NCI-H510A treated with DMSO at 0.1 percent for 48 hours (cell line): ENCODE measurements at regions not wholly inside any gene's neighbourhood (a gene's known extent, or its start where the extent isn't known, plus 50 kb on each side); places are given as distances from the start of the nearest gene placed in this dataset.

ENCODE experiments used
- DNase-seq: peaks from one replicate; lab custom pipeline; 2025; lab: John Stamatoyannopoulos, UW

- DNase-seq: no peak
These were observed 550.3 kb upstream of the LRRTM1 start for GRCh38 chr2:80854831-80855230.

- DNase-seq: no peak
These were observed 548.2 kb upstream of the LRRTM1 start for GRCh38 chr2:80852808-80853139.

- DNase-seq: no peak
These were observed 547.7 kb upstream of the LRRTM1 start for GRCh38 chr2:80852079-80852807.

- DNase-seq: no peak
These were observed 526.3 kb upstream of the LRRTM1 start for GRCh38 chr2:80830891-80831290.

GRCh38 chr2:80822999-80823398, 518.4 kb upstream of the LRRTM1 start:
- DNase-seq: no peak

GRCh38 chr2:80815259-80815658, 510.7 kb upstream of the LRRTM1 start:
- DNase-seq: no peak

- DNase-seq: no peak
These were observed 482.0 kb upstream of the LRRTM1 start for GRCh38 chr2:80786584-80786983.

- DNase-seq: no peak
These were observed 474.2 kb upstream of the LRRTM1 start for GRCh38 chr2:80778704-80779103.

- no peak for DNase-seq
These were observed 444.0 kb upstream of the LRRTM1 start for GRCh38 chr2:80748592-80748991.

GRCh38 chr2:80737047-80737446, 432.5 kb upstream of the LRRTM1 start:
- DNase-seq: no peak

GRCh38 chr2:80725001-80725400, 420.4 kb upstream of the LRRTM1 start:
- no peak for DNase-seq

GRCh38 chr2:80722803-80723202, 418.3 kb upstream of the LRRTM1 start:
- no peak for DNase-seq

- no peak for DNase-seq
These were observed 415.1 kb upstream of the LRRTM1 start for GRCh38 chr2:80719607-80720006.

GRCh38 chr2:80715433-80715832, 410.9 kb upstream of the LRRTM1 start:
- DNase-seq: no peak

GRCh38 chr2:80711915-80712314, 407.4 kb upstream of the LRRTM1 start:
- DNase-seq: no peak

GRCh38 chr2:80706951-80707350, 402.4 kb upstream of the LRRTM1 start:
- DNase-seq: no peak

GRCh38 chr2:80706541-80706940, 402.0 kb upstream of the LRRTM1 start:
- no peak for DNase-seq

GRCh38 chr2:80703532-80703931, 399.0 kb upstream of the LRRTM1 start:
- DNase-seq: no peak

- DNase-seq: no peak
These were observed 396.4 kb upstream of the LRRTM1 start for GRCh38 chr2:80700961-80701360.
